GM21367 (cell line): ENCODE measurements at regions not wholly inside any gene's neighbourhood (a gene's known extent, or its start where the extent isn't known, plus 50 kb on each side); places are given as distances from the start of the nearest gene placed in this dataset.
"Not testable (repeated sequence)": the region's sequence is repeated elsewhere in the genome, so short reads cannot be mapped to it uniquely, and the experiment has no call there.

ENCODE experiments used
- ATAC-seq: cut with Tn5 transposase; IDR thresholded peaks from one replicate; pipeline ENCODE4 v1.9.1; 2021; ENCODE audit not compliant: unreplicated experiment

- ATAC-seq, result no peak
These were observed 199.5 kb upstream of the TPRG1 start for GRCh38 chr3:188972310-188972709.

DNA sequence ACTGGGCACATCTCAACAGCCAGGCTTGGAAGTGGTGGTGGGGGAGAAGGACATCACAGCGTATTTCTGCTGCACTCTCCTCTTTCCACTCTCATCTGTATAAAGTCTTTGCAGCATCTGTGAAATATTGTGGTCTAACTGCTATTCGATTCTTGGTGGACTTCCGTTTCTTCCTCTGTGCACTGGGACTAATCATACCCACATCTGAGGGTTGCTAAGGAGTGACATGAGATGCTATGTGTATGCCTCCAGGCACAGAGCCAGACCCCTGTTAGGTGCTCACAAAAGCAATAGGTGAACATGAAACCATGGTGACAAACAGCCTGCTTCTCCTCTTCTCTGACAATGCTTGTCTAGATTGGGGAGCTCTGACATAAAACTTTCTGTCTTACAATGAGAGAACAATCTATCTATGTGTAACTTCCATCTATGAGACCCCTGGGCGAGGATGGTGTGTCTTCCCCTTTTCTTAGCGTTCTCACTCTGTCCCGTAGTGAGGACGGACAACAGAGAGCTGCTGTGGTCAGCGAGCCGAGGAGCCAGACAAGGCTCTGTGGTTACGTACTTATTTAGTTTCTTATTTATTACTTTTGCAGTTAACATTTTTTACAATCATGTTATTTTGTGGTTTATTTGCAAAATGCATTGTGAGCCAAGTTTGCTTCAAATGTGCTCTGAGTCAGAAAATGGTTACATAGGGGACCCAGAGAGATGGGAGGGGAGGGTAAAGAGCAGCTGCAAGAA, 196.7 kb upstream of the TPRG1 start:
- ATAC-seq, result no peak

DNA sequence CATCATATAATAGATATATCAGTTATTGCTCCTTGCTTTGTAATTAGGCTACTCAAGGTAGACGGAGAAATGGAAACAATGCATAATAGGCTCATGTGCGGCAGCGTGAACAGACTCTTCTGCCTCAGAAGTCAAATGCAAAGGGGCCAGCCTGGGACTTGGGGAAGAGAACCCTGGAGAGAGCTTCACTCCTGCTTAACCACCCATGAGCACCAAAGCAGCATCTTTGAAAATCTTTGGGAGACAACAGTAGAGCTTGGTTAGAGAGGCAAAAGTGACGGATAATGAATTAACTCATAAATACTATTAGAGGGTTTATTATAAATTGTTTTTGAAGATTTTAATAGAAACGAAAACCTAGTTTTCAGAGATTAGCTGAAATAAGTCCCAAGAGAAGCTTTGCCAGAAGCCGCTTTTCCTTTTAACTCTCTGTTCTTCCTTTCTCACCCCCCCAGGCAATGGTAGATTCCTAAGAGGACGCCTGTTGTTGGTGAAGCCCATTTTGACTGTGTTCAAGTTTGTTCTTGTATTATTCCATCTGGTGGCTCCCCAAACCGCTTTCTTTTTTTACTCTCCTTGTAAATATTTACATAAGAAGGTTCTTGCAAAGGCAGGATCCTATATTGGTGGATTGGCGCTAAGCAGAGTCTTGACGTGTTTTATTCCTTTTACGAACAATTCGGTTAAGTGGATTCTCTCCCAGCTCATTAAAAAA, 196.0 kb upstream of the TPRG1 start:
- no peak for ATAC-seq

- no peak for ATAC-seq
These were observed 195.4 kb upstream of the TPRG1 start for GRCh38 chr3:188976407-188976806.

DNA sequence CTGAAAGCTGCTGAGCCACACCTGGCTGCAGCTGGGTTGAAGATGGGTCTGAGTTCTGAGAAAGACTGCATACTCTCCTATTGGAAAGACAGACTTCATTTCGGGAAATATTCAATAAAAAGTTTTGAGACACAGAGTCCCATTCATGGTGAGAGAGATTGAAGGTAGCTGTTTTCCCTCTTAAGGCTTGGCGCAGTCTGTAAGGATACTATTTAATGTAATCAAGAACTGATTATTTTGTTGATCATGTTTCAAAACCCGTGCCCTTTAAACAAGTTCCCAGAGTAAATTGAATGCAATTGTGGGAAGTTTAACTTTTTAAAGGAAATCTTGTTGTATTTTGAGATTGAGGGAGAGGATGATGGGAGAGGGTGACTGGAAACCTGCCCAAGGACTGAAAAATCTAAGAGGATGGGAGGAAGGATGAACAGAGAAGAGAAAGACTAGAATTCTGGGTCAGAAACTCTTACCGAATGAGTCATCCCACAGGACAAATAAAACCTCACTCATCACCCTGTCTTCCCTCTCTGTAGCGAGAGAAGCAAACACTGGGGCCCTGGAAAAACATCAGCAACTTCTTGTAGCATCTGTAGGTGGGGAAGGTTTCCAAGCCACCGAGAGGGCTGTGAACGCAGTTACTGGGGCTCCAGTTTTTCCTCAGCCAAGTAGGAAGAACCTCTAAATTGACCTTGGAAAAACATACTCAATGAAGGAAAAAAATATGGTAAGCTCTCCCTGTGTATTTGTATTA, 193.2 kb upstream of the TPRG1 start:
- no peak for ATAC-seq

GRCh38 chr3:188979248-188979647, 192.5 kb upstream of the TPRG1 start:
- no peak for ATAC-seq

- no peak for ATAC-seq
These were observed 192.0 kb upstream of the TPRG1 start for GRCh38 chr3:188979669-188980310.

GRCh38 chr3:188993181-188993580, 178.6 kb upstream of the TPRG1 start:
- no peak for ATAC-seq

DNA sequence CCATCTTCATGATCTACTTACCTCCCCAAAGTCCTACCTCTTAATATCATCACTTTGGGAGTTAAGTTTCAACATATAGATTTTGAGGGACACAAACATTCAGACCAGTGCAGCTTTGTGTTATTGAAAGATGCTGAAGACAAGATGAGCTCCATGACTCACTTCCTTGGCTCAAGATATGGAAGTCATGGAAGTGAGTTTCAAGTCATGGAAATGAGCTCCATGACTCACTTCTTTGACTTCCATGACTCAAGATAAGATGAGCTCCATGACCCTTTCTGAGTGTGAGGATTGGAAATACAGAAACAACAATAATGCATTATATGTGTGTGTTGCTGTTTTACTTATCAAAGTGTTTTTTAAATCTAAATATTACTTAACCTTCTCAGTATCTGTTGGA, 170.2 kb upstream of the TPRG1 start:
- ATAC-seq, result no peak

- ATAC-seq, result no peak
These were observed 168.4 kb upstream of the TPRG1 start for GRCh38 chr3:189003410-189003809.

DNA sequence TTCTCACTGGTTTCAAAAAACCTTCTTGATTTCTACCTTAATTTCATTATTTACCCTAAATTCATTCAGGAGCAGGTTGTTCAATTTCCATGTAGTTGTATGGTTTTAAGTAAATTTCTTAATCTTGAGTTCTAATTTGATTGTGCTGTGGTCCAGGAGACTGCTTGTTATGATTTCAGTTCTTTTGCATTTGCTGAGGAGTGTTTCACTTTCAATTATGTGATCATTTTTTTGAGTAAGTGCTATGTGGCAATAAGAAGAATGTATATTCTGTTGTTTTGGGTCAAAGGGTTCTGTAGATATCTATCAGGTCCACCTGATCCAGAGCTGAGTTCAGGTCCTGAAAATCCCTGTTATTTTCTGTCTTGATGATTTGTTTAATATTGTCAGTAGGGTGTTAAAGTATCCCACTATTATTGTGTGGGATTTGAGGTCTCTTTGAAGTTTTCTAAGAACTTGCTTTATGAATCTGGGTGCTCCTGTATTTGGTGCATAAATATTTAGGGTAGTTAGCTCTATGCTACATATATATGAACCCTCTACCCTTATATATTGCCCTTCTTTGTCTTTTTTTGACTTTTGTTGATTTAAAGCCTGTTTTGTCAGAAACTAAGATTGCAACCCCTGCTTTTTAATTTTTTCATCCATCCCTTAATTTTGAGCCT, 158.4 kb upstream of the TPRG1 start:
- no peak for ATAC-seq

DNA sequence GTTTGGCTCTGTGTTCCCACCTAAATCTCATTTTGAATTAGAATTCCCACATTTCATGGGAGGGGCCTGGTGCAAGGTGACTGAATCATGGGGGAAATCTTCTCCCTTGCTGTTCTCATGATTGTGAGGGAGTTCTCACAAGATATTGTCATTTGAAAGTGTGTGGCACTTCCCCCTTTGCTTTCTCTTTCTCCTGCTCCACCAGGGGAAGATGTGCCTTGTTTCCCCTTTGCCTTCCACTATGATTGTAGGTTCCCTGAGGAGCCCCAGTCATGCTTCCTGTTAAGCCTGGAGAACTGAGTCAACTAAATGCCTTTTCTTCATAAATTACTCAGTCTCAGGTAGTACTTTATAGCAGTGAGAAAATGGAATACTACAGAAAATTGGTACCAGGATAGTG, 157.2 kb upstream of the TPRG1 start:
- no peak for ATAC-seq

GRCh38 chr3:189022576-189023466, 148.9 kb upstream of the TPRG1 start:
- not testable (repeated sequence) for ATAC-seq

GRCh38 chr3:189025866-189026265, 145.9 kb upstream of the TPRG1 start:
- no peak for ATAC-seq

DNA sequence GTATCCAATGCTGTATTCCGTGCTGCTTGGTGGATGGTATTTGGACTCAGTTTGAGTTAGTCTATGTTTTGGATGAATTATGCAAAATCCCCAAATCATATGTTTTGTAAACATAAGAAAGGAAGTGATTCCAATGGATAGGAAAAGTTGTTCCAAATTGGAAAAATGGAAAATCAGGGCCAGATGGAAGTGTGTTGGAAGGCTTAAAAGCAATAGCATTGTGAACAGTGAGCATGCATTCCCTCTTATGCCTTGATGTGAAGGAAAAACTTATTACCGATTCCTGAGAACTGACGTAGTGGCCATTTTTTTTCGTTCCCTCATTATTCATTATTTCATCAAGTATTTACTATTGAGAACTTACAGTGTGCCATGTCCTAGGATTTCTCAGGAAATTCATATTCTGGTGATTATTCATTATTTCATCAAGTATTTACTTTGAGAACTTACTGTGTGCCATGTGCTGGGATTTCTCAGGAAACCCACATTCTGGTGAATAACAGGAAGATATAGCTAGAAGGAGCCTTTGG, 144.1 kb upstream of the TPRG1 start:
- ATAC-seq, result no peak

DNA sequence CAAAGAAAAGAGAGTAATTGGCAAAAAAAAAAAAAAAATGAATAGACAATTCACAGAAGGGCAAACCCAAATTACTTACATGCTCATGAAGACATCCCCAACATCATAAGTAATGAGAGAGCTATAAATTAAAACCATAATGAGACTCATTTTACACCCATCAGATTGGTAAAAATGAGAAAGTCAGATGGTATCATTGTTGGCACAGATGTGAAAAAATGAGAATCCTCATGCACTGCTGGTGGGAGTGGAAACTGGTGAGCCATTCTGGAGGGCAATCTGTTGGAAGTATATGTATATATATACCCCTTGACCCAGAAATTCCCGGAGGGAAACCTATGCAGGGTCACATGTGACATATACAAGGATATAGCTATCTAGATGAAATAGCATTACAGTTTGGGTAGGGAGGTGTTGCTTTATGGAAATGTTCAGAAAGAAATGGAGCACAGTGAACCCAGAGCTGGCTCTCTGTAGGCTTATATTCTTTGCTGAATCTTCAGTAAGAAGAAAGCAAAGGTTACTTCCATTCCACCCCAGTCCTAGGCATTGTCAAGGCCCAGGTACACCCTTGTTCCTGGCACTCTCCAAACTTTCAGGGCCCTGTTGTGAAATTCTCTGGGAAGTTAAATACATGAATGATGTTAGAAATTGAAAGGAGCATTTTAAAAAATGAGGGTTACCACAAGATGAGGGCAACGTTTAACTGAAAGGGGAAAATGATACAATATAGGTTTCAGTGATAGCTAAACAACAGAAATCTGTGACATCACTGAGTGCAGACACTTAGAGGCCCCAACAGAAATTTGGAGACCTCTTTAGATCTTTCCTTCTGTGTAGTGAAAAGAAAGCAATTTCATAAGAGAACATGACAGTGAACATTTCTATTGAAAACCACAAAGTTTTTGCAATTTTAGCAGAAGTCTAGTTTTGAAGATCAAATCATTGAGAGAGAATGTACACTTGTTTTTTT, 132.7 kb upstream of the TPRG1 start:
- ATAC-seq, result no peak

DNA sequence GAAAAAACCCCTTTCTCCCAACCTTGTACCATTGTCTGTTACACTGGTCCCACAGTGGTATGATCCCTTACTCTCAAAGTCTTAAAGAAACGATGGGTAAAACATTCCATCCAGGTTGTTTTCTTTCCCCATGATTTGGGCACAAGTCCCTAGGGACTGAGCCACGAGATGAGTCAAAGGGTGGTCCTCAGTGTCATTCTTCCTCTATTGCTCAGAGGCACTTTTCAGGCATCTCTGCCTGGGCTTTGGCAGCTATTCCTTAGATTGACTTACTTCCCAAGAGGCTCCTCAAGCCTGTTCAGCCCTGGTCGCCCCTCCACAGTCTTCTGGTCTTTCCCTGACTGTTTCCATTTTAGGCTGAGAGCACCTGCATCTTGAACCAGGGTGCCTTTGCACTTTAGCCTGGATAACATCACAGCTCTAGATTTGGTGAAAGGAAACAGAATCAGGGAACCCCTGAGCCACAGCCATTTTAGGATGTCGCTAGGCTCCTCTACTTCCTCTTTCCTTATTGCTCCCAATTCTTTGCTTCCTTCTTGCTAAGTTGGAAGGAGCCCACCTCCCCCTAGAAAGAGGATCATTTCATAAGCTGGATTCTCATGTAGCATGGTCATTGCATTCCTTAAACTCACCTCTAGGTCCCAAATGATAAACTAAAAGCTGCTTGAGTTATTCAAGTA, 131.0 kb upstream of the TPRG1 start:
- ATAC-seq, result no peak
